Transverse colon (tissue), 4 donors: ENCODE measurements at regions not wholly inside any gene's neighbourhood (a gene's known extent, or its start where the extent isn't known, plus 50 kb on each side); places are given as distances from the start of the nearest gene placed in this dataset.
"Not testable (repeated sequence)": the region's sequence is repeated elsewhere in the genome, so short reads cannot be mapped to it uniquely, and the experiment has no call there.

Source experiments
- DNase-seq: peaks from one replicate; pipeline ENCODE4 v3.0.0-alpha.2; 2019
- H3K27ac ChIP-seq, 4 donors: fragments of 200-600 bp; sonication (generic); 2 replicates each; pipeline ENCODE4 v1.5.1; 2016 to 2018; ENCODE audit warnings: inconsistent platforms in 4 of 4
- H3K27me3 ChIP-seq: fragments of 200-600 bp; sonication (generic); 2 replicates; pipeline ENCODE4 v1.5.1; 2017; ENCODE audit warnings: inconsistent platforms
- H3K36me3 ChIP-seq, 4 donors: fragments of 200-600 bp; sonication (generic); 2 replicates each; pipeline ENCODE4 v1.5.1; 2017 to 2019; ENCODE audit warnings: inconsistent platforms in 4 of 4
- H3K4me1 ChIP-seq, 4 donors: fragments of 200-600 bp; sonication (generic); 2 replicates each; pipeline ENCODE4 v1.5.1; 2017 to 2020; ENCODE audit warnings: inconsistent platforms in 4 of 4
- H3K4me3 ChIP-seq, 4 donors: fragments of 200-600 bp; sonication (generic); 1 replicate in 1 of 4; 2 replicates in 3 of 4; pipeline versions ENCODE4 v1.5.1 to v1.6.1; 2017 to 2019; ENCODE audit warnings: inconsistent platforms in 4 of 4
- H3K9me3 ChIP-seq, 2 donors: fragments of 200-600 bp; sonication (generic); 2 replicates each; pipeline ENCODE4 v1.5.1; 2017 to 2019; ENCODE audit warnings: inconsistent platforms in 2 of 2
- CTCF ChIP-seq, 5 experiments: fragments of 200-600 bp in 3 of 5; fragments of 450-650 bp in 2 of 5; sonication (generic) in 3 of 5; IDR thresholded peaks; 1 replicate in 2 of 5; 2 replicates in 3 of 5; pipeline ENCODE4 v1.5.1; 2016 to 2017; ENCODE audit warnings: antibody characterized with exemption in 5 of 5, inconsistent platforms in 3 of 5, mild to moderate bottlenecking in 2 of 5, moderate library complexity in 1 of 5
- EP300 ChIP-seq: sonication (generic); formaldehyde crosslinking; IDR thresholded peaks from one replicate; pipeline ENCODE4 v1.6.1; 2017; ENCODE audit warnings: antibody characterized with exemption, low read depth
- POLR2A ChIP-seq: fragments of 450-650 bp; IDR thresholded peaks from one replicate; pipeline ENCODE4 v1.6.1; 2016; ENCODE audit warnings: antibody characterized with exemption, mild to moderate bottlenecking, moderate library complexity
- POLR2AphosphoS5 ChIP-seq, 3 donors: sonication (generic); formaldehyde crosslinking; IDR thresholded peaks; one replicate each; pipeline ENCODE4 v1.6.1; 2016; ENCODE audit warnings: antibody characterized with exemption in 3 of 3
- whole genome bisulfite sequencing, 2 donors: methylation state at CpG; one replicate each; pipeline ENCODE4 v1.1.5; 2018; ENCODE audit warnings: low coverage in 1 of 2; 5-methylcytosine and 5-hydroxymethylcytosine counted together
- in situ Hi-C, 4 donors: fragments of 200-750 bp; cut with MboI; loops; one replicate each; pipeline versions ENCODE4 v1.15.0 to v1.15.1; 2017; ENCODE audit warnings: low sequenced_read_pairs in 3 of 4, low pct_ligation_motif_present in 1 of 4, low pct_unique_long_range_greater_than_20kb in 1 of 4
- intact Hi-C: fragments of 100-400 bp; cut with DNase I; formaldehyde crosslinking; loops from one replicate; pipeline ENCODE4 v1.15.1; 2023; ENCODE audit warnings: low total_unique reads

- TF ChIP-seq CTCF (IDR thresholded peaks at IDR 0.05) (no peak), POLR2AphosphoS5 (IDR thresholded peaks at IDR 0.05) (no peak)
- intact Hi-C loops (no loop called here), in situ Hi-C loops (no loop called here)
- Histone ChIP-seq H3K4me3 (no peak overlapping the region), H3K27me3 (no peaks in the 10 kb centered on the region), H3K36me3 (no peaks in the 10 kb centered on the region), H3K4me1 (no peaks in the 10 kb centered on the region), H3K27ac (no peak overlapping the region), H3K9me3 (peaks cover 0 to 4% of the 10 kb centered on the region in 2 donors)
- DNase-seq = no peak
- 43 to 63% methylated on average over 1 of the region's 1 CpG for WGBS, 2 donors
Observed at GRCh38 chr7:49093218-49093617, 168.9 kb downstream of the CDC14C start.

DNA sequence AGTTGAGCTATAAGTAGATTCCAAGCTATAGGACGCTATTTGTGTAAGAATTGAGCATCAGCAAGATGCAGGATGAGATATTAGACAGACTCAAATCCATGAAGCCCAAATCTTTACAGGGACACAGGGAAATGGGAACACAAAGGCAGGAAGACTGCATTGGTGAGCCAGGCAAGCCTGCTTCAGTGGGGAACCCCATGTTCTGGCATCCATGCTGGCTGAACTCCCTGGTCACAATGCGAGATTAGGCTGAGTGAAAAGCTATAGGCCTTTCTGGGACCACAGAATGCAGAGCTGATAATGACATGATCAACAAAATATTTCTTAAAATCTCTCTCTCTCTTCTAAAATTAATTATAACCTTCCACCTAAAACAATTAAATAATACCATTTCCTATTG lies 170.5 kb downstream of the CDC14C start:
- Histone ChIP-seq H3K9me3 (peaks cover 0 to 4% of the 10 kb centered on the region in 2 donors), H3K27ac (no peak overlapping the region), H3K27me3 (no peaks in the 10 kb centered on the region), H3K4me1 (no peaks in the 10 kb centered on the region), H3K4me3 (no peak overlapping the region), H3K36me3 (no peaks in the 10 kb centered on the region)
- TF ChIP-seq CTCF (IDR thresholded peaks at IDR 0.05) (no peak), POLR2AphosphoS5 (IDR thresholded peaks at IDR 0.05) (no peak), EP300 (no peak), POLR2A (no peak)
- 78 to 81% methylated on average over 2 of the region's 2 CpGs for WGBS, 2 donors
- no peak for DNase-seq
- intact Hi-C loops (loop anchor here (5.0 kb wide), 1 partner anchor 1277 kb away; no protein-coding TSS in a partner anchor), in situ Hi-C loops (no loop called here)

- intact Hi-C loops = loop anchor here (5.0 kb wide), 1 partner anchor 1273 kb away; no protein-coding TSS in a partner anchor
- in situ Hi-C loops = no loop called here
- Histone ChIP-seq H3K27me3 (no peaks in the 10 kb centered on the region), H3K4me3 (no peak overlapping the region), H3K27ac (no peak overlapping the region), H3K4me1 (no peaks in the 10 kb centered on the region), H3K36me3 (no peaks in the 10 kb centered on the region), H3K9me3 (no peaks in the 10 kb centered on the region)
- no peak for DNase-seq
- TF ChIP-seq CTCF (IDR thresholded peaks at IDR 0.05) (peak in 1 of 5 experiments; percentile 21), EP300 (no peak), POLR2A (no peak), POLR2AphosphoS5 (IDR thresholded peaks at IDR 0.05) (no peak)
- WGBS, 2 donors = 70 to 75% methylated on average over 4 to 5 of the region's 5 CpGs
Observed at GRCh38 chr7:49099587-49100326, 175.4 kb downstream of the CDC14C start.

DNA sequence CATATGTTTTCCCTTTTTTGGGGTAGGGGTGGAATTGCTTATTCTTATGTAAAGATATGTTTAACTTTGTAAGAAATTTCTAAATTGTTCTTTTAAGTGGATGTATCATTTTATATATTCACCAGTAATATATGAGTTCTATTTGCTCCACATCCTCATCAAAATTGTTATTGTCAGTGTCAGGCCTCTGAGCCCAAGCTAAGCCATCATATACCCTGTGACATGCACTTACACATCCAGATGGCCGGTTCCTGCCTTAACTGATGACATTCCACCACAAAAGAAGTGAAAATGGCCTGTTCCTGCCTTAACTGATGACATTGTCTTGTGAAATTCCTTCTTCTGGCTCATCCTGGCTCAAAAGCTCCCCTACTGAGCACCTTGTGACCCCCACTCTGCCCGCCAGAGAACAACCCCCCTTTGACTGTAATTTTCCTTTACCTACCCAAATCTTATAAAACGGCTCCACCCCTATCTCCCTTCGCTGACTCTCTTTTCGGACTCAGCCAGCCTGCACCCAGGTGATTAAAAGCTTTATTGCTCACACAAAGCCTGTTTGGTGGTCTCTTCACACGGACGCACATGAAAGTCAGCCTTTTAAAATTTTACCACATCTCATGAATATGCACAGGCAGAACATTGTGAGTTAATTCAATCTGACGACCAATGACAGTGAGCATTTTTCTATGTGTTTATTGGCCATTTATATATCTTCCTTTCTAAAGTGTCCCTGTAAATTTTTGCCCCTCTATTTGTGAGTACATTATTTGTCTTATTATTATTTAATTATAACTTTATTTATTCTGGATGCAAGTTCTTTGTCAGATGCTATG lies 176.8 kb downstream of the CDC14C start:
- 56 to 70% methylated on average over 6 to 8 of the region's 8 CpGs for WGBS, 2 donors
- intact Hi-C loops, H3K4me3 ChIP-seq, H3K36me3 ChIP-seq, H3K27me3 ChIP-seq, H3K27ac ChIP-seq, H3K9me3 ChIP-seq, in situ Hi-C loops, H3K4me1 ChIP-seq, DNase-seq: not testable (repeated sequence)
